MM.1S (cell line): ENCODE measurements at regions not wholly inside any gene's neighbourhood (a gene's known extent, or its start where the extent isn't known, plus 50 kb on each side); places are given as distances from the start of the nearest gene placed in this dataset.

Source experiments
- CTCF ChIP-seq: fragments of 300-600 bp; sonication (generic); IDR thresholded peaks from 2 replicates; pipeline ENCODE4 v1.5.1; 2016; ENCODE audit warnings: antibody characterized with exemption, low read length, mixed read lengths
- EZH2 ChIP-seq: fragments of 300-600 bp; sonication (generic); optimal IDR thresholded peaks from 2 replicates; pipeline ENCODE3; 2017; ENCODE audit warnings: low read depth, mild to moderate bottlenecking, antibody characterized with exemption, low read length, mixed read lengths
- EZH2phosphoT487 ChIP-seq: fragments of 300-600 bp; sonication (generic); IDR thresholded peaks from 2 replicates; pipeline ENCODE4 v1.6.1; 2018; ENCODE audit warnings: antibody characterized with exemption, low read length

- TF ChIP-seq EZH2phosphoT487, result no peak
- TF ChIP-seq CTCF, result no peak
- no peak for TF ChIP-seq EZH2
Measured at GRCh38 chr4:45467157-45467556, 656.7 kb downstream of the GABRG1 start.
